Urothelium cell line (cell line): ENCODE measurements at regions not wholly inside any gene's neighbourhood (a gene's known extent, or its start where the extent isn't known, plus 50 kb on each side); places are given as distances from the start of the nearest gene placed in this dataset.
"Not testable (repeated sequence)": the region's sequence is repeated elsewhere in the genome, so short reads cannot be mapped to it uniquely, and the experiment has no call there.

Source experiments
- DNase-seq: peaks from one replicate; pipeline ENCODE4 v3.0.0; 2011; ENCODE audit warnings: low spot score, mixed read lengths
- FAIRE-seq: peaks from 2 replicates; lab custom pipeline; 2011; peaks lifted over from hg19 to GRCh38; lab: Jason Lieb, UNC

GRCh38 chr10:61612450-61612849 is 50.3 kb upstream of the CABCOCO1 start:
- FAIRE-seq = no peak

GRCh38 chr10:61612009-61612408 is 50.7 kb upstream of the CABCOCO1 start:
- no peak for DNase-seq
- no peak for FAIRE-seq

More at GRCh38 chr10:61612450-61612849, 50.3 kb upstream of the CABCOCO1 start:
- DNase-seq = no peak

DNA sequence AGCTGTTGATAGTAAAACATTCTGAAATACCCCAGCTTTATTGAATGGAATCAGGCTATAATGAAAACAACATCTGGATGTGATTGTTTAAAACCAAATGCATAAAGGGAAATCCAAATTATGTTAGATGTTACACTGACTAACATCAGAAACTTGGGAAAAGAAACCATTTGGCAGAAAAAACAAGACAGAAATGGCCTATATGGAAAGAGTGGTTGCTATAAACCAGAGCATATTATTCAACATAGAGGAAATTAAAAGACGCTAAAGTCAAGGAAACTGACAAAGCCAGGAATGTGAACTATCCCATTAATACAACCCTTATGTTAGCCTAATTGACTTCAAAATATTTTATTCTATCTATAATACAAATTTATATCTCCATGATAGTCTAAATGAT is 53.0 kb upstream of the CABCOCO1 start:
- no peak for FAIRE-seq
- DNase-seq = no peak

GRCh38 chr10:61608255-61609033 is 54.3 kb upstream of the CABCOCO1 start:
- FAIRE-seq (no peak), DNase-seq (no peak)

DNA sequence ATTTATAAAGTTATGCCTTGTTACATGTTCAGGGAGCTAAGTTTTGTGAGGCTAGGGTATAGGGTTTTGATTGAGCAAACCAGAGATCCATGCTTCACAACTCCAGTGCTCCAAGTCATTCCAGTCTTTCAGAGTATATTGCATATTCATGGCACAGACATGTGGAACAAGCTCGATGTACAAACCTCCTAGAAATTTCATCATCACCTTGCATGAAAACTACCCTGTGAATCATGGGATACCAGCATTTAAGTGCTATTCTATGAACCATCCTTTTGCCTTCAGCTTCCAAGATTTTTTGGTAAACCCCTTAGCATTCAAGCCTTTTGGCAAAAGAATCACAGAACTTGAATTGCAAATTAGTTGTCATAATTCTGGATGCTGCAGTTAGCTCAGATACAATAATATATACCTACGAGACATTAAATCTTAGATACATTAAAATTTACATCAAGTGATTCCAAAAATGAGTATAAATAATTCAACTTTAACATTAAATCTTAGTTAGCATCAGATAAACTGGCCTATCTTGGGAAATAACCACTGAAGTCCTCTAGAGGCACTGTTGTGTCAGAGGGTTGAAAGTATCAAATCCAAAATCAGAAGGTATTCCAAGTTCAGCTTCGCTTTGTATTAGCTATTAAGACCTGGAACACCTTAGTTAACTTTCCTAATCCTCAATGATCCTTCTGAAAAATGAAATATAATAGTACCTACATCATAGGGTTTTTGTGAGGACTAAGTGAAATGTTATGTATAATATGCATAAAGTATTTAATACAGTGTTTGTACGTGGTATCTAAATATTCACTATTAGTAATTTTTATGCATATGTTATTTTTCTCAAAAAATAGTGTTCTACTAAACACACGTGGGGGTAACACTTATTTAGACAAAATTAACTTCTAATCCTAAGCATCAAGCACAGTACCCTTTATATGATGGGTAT is 55.5 kb upstream of the CABCOCO1 start:
- DNase-seq (peak; percentile 18), FAIRE-seq (no peak)

DNA sequence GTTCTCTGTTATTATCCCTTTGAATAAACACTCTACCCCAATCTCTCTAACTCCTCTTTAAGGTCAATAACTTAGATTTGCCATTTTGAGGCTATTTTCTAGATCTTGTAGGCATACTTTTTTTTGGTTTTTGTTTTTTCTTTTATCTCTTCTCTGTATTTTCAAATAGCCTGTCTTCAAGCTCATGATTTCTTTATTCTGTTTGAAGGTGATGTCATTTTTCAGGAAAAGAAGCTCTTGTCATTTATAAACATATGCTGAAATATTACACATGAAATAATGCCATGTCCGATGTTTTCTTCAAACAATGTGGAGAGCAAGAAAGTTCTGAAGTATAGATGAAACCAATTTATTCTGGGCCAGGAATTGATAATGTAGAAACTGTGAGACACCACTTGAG is 57.5 kb upstream of the CABCOCO1 start:
- DNase-seq = no peak
- FAIRE-seq = no peak

GRCh38 chr10:61600399-61600798 is 62.3 kb upstream of the CABCOCO1 start:
- no peak for DNase-seq
- FAIRE-seq = no peak

DNA sequence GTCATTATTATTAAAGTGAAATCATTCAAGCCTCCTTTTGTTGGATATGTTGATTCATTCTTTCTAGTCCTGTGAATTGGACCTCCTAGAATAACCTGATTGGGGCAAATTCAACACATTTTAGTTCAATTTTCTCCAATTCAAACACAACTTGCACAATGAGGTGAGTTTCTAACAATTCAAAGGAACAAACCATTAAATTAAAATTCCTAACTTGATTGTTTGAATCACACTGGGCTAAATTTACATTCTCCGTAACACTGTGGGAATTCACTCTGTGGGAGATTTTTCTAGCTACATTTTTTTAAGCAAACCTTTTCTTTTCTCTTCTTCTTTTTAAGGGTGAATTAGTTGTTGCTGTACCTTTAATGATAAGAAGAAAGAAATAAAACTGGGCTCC is 68.3 kb upstream of the CABCOCO1 start:
- no peak for DNase-seq
- FAIRE-seq = no peak

- FAIRE-seq = peak; percentile 93
- DNase-seq = peak; percentile 22
These were observed 70.1 kb upstream of the CABCOCO1 start for GRCh38 chr10:61592581-61592980.

DNA sequence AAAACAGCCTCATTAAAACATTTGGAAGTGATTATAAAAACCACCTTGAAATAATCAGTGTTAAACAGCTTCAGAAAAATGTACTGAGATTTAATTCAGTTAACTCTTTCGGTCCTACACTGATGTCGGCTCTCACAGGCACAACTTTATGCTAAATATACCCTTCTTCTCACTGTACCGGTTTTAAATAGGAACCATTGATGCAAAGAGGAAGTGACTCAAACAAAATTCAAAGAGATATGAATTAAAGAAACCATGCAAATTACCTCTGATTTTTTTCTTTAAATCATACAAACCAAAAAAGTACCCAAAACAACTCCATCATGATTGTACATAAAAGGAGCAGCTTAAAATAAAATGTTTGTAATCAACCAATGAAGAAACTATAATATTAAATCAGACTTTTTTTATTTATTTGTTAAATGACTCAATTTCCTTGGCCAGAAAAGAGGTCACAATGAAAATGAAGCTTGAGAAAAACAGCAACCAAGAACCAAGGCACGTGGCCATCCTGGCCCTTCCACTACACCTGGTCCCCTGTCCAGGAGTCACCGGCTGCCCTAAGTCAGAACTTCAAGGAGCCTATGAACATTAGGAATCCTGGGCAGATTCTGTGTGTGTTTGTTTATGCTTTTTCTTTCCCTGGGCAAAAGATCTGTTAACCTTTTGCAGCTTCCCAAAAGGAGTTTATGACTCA is 73.0 kb upstream of the CABCOCO1 start:
- FAIRE-seq (no peak), DNase-seq (no peak)

- DNase-seq = no peak
- no peak for FAIRE-seq
These were observed 73.9 kb upstream of the CABCOCO1 start for GRCh38 chr10:61588770-61589211.

DNA sequence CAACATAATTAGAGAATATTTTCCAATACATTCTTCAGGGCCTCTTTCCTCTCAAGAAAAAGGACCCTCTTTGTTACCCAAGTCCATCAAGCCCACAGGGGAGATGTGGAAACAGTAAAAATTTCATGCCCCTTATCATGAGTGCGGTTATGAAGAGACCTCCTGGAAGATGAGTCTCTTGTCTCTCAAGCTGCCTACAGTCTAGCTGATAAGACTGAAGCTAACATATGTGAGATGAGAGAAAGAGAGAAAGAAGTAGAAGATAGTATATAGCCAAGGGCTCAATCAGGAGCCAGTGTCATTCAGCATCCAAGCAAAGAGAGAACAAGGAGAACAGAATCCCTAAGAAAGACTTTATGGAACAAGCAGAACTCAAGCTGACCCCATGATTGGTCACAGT is 75.9 kb upstream of the CABCOCO1 start:
- FAIRE-seq (no peak), DNase-seq (no peak)

- FAIRE-seq = no peak
- no peak for DNase-seq
These were observed 82.1 kb upstream of the CABCOCO1 start for GRCh38 chr10:61580608-61581007.

GRCh38 chr10:61570204-61570603 is 92.5 kb upstream of the CABCOCO1 start:
- not testable (repeated sequence) for FAIRE-seq, DNase-seq

- no peak for FAIRE-seq
- DNase-seq = no peak
These were observed 95.0 kb upstream of the CABCOCO1 start for GRCh38 chr10:61567729-61568128.

- DNase-seq (no peak), FAIRE-seq (no peak)
These were observed 96.7 kb upstream of the CABCOCO1 start for GRCh38 chr10:61565819-61566560.

- DNase-seq (no peak), FAIRE-seq (no peak)
These were observed 98.3 kb upstream of the CABCOCO1 start for GRCh38 chr10:61564444-61564843.

DNA sequence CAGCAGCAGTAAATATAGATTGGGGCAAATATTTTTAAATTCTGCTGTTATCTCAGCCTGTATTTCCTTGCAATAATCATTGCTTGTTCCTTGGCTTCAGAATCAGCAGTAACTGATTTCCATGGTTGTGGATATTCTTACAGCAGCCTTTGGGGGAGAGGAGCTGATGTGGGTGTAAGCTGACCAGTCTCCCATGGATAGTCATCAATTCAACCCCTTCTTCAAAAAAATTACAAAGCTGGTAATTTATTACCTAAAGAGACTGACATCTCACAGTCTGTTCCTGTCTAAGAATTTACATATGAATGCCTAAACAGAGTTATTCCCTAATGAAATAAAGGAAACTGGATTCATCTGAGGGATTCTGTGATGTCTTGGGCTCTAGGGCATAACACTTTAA is 103.1 kb upstream of the CABCOCO1 start:
- no peak for DNase-seq
- no peak for FAIRE-seq

DNA sequence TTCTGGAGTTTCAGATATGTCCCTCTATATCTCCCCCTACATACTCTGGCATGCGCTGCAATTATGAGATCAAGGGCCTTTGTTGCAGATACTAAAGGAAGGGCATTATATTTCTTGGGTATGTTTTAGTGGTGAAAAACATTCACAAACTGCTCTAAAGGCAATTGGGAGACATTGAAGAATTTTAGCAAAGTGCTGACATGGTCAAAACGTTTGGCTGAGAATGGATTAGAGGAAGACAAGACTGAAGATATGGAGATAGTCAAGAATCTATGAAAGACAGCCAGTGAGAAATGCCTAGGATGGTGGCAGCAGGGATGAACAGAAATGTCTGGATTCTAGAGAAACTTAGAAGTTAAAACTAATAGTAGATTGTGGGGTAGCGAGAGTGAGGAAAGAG is 104.5 kb upstream of the CABCOCO1 start:
- FAIRE-seq (no peak), DNase-seq (no peak)

- DNase-seq (no peak), FAIRE-seq (no peak)
These were observed 101.7 kb upstream of the TMEM26 start for GRCh38 chr10:61554925-61555324.
